B cell (primary cell): ENCODE measurements at regions not wholly inside any gene's neighbourhood (a gene's known extent, or its start where the extent isn't known, plus 50 kb on each side); places are given as distances from the start of the nearest gene placed in this dataset.
A peak's percentile ranks its signal among the peaks of the same experiment; 100 is the strongest.

ENCODE experiments used
- ATAC-seq: fragments of 200-7000 bp; cut with Tn5 transposase; one replicate; pipeline ENCODE4 v1.10.0; 2021; ENCODE audit warnings: low read depth, mild to moderate bottlenecking, moderate number of reproducible peaks, moderate library complexity
- CTCF ChIA-PET: fragments of 350-600 bp; sonication (Branson Sonifier 250); formaldehyde crosslinking; loops from one replicate; lab custom pipeline; 2021; ENCODE audit warnings: antibody characterized with exemption, inconsistent platforms; lab: Charles Lee
- POLR2A ChIA-PET: fragments of 350-600 bp; sonication (Branson Sonifier 250); formaldehyde crosslinking; loops from one replicate; lab custom pipeline; 2021; ENCODE audit warnings: antibody characterized with exemption; lab: Charles Lee
- DNase-seq: peaks from one replicate; pipeline ENCODE4 v3.0.0; 2013
- H2AFZ ChIP-seq: 2 replicates; pipeline ENCODE4 v1.6.1; 2012; ENCODE audit warnings: mild to moderate bottlenecking, low read depth, low read length; ENCODE audit not compliant: insufficient read depth, poor library complexity, severe bottlenecking
- H3K27ac ChIP-seq, 2 donors: 1 replicate in 1 of 2; 2 replicates in 1 of 2; pipeline ENCODE4 v1.5.1; 2012 to 2013; ENCODE audit warnings: low read length in 2 of 2, mild to moderate bottlenecking in 2 of 2, moderate library complexity in 1 of 2
- H3K27me3 ChIP-seq, 4 experiments: fragments of 200-600 bp in 1 of 4; sonication (generic) in 1 of 4; replicated peaks in 1 of 4; 1 replicate in 2 of 4; 2 replicates in 2 of 4; pipeline versions ENCODE4 v1.6.1 to v1.7.0; 2013 to 2016; ENCODE audit warnings: low read length in 3 of 4, mild to moderate bottlenecking in 2 of 4, mixed read lengths in 1 of 4, moderate library complexity in 1 of 4; ENCODE audit not compliant: insufficient read depth in 4 of 4, control insufficient read depth in 3 of 4; ENCODE audit errors: control extremely low read depth in 1 of 4
- H3K36me3 ChIP-seq, 2 experiments: replicated peaks in 1 of 2; 1 replicate in 1 of 2; 2 replicates in 1 of 2; pipeline versions ENCODE4 v1.6.1 to v1.7.1; 2013; ENCODE audit warnings: low read length in 1 of 2; ENCODE audit not compliant: insufficient read depth in 2 of 2, control insufficient read depth in 1 of 2; ENCODE audit errors: control extremely low read depth in 1 of 2, extremely low read depth in 1 of 2
- H3K4me1 ChIP-seq, 2 donors: fragments of 200-600 bp in 1 of 2; sonication (generic) in 1 of 2; 1 replicate in 1 of 2; 2 replicates in 1 of 2; pipeline versions ENCODE4 v1.5.1 to v1.6.1; 2013 to 2017; ENCODE audit warnings: low read length in 2 of 2; ENCODE audit not compliant: control insufficient read depth in 2 of 2, insufficient read depth in 2 of 2
- H3K4me2 ChIP-seq: replicated peaks from 2 replicates; pipeline ENCODE3; 2012; ENCODE audit warnings: mild to moderate bottlenecking, low read depth, low read length; ENCODE audit not compliant: poor library complexity, severe bottlenecking
- H3K4me3 ChIP-seq, 5 experiments: fragments of 200-600 bp in 1 of 5; sonication (generic) in 1 of 5; 1 replicate in 3 of 5; 2 replicates in 2 of 5; pipeline versions ENCODE4 v1.5.1 to v1.7.0; 2011 to 2016; ENCODE audit warnings: low read length in 4 of 5, mild to moderate bottlenecking in 4 of 5, low read depth in 2 of 5, control low read depth in 1 of 5, moderate library complexity in 1 of 5; ENCODE audit not compliant: insufficient read depth in 1 of 5; ENCODE audit errors: control extremely low read depth in 1 of 5, extremely low read depth in 1 of 5
- H3K79me2 ChIP-seq: fragments of 200-600 bp; sonication (generic); one replicate; pipeline ENCODE4 v1.6.0; 2016; ENCODE audit warnings: low read length; ENCODE audit not compliant: control insufficient read depth, insufficient read depth
- H3K9ac ChIP-seq: fragments of 200-600 bp; sonication (generic); 2 replicates; pipeline ENCODE4 v1.6.1; 2017; ENCODE audit warnings: mild to moderate bottlenecking, low read length, moderate library complexity
- H3K9me3 ChIP-seq, 3 donors: one replicate each; pipeline versions ENCODE4 v1.6.1 to v1.7.1; 2013; ENCODE audit warnings: low read length in 2 of 3; ENCODE audit not compliant: control insufficient read depth in 2 of 3, insufficient read depth in 1 of 3; ENCODE audit errors: control extremely low read depth in 1 of 3
- H4K20me1 ChIP-seq: 2 replicates; pipeline ENCODE4 v1.6.0; 2012; ENCODE audit warnings: mild to moderate bottlenecking, low read length; ENCODE audit not compliant: insufficient read depth, control insufficient read depth, poor library complexity, severe bottlenecking
- H3K27ac Mint-ChIP-seq: one replicate; pipeline ENCODE4 v1.8.0; 2021; ENCODE audit warnings: mixed read lengths
- H3K27me3 Mint-ChIP-seq: one replicate; pipeline ENCODE4 v1.8.0; 2021; ENCODE audit warnings: mixed read lengths
- H3K4me1 Mint-ChIP-seq: one replicate; pipeline ENCODE4 v1.8.0; 2021; ENCODE audit warnings: mixed read lengths
- H3K4me3 Mint-ChIP-seq: one replicate; pipeline ENCODE4 v1.8.0; 2021; ENCODE audit warnings: mixed read lengths
- H3K9me3 Mint-ChIP-seq: one replicate; pipeline ENCODE4 v1.8.0; 2022; ENCODE audit warnings: mixed read lengths; ENCODE audit not compliant: insufficient read depth
- CTCF ChIP-seq: fragments of 200-600 bp; IDR thresholded peaks from one replicate; pipeline ENCODE4 v1.8.0; 2022; ENCODE audit warnings: antibody characterized with exemption, mild to moderate bottlenecking
- EZH2 ChIP-seq: IDR thresholded peaks from 2 replicates; pipeline ENCODE4 v1.6.1; 2012; ENCODE audit warnings: borderline replicate concordance, low read depth, mild to moderate bottlenecking, moderate library complexity, low read length; ENCODE audit not compliant: insufficient read depth, poor library complexity, severe bottlenecking
- WGBS: methylation state at CpG from one replicate; pipeline ENCODE4 v1.1.5; 2013; ENCODE audit warnings: missing lambda C conversion rate; ENCODE audit not compliant: insufficient coverage; 5-methylcytosine and 5-hydroxymethylcytosine counted together
- intact Hi-C: fragments of 100-400 bp; cut with micrococcal nuclease; formaldehyde crosslinking; loops from one replicate; pipeline ENCODE4 v1.10.0; 2022

- no peak overlapping the region for H3K9ac ChIP-seq
- ChIA-PET CTCF (interaction anchor here (1.1 kb wide), 1 partner anchor 9 kb away, joined by 3 read pairs; no protein-coding TSS in a partner anchor), POLR2A (no interaction called here)
- no peak overlapping the region for H3K4me3 Mint-ChIP-seq
- no peaks in the 10 kb centered on the region for H3K9me3 Mint-ChIP-seq
- no peak overlapping the region for H3K27ac Mint-ChIP-seq
- H3K4me2 ChIP-seq: no peak overlapping the region
- no peaks in the 10 kb centered on the region for H4K20me1 ChIP-seq
- ATAC-seq (peak; percentile 36), DNase-seq (peak; percentile 41)
- TF ChIP-seq CTCF (no peak), EZH2 (no peak)
- no peaks in the 10 kb centered on the region for H3K9me3 ChIP-seq
- H2AFZ ChIP-seq: no peak overlapping the region
- no peaks in the 10 kb centered on the region for H3K36me3 ChIP-seq
- peaks cover 5% of the 10 kb centered on the region for H3K4me1 Mint-ChIP-seq
- H3K27me3 ChIP-seq: peaks cover 0 to 6% (median 0%) of the 10 kb centered on the region in 4 experiments
- H3K4me1 ChIP-seq: no peaks in the 10 kb centered on the region
- no peak overlapping the region for H3K27ac ChIP-seq
- intact Hi-C loops: no loop called here
- no peaks in the 10 kb centered on the region for H3K79me2 ChIP-seq
- H3K4me3 ChIP-seq: no peak overlapping the region
- peaks cover 25% of the 10 kb centered on the region for H3K27me3 Mint-ChIP-seq
- 40% methylated on average over 1 of the region's 7 CpGs for WGBS
Observed at GRCh38 chr6:87879132-87879861, 168.3 kb upstream of the SPACA1 start.

GRCh38 chr6:87875781-87876180 lies 171.9 kb upstream of the SPACA1 start:
- Histone ChIP-seq H3K79me2 (no peaks in the 10 kb centered on the region), H3K27ac (no peak overlapping the region), H2AFZ (no peak overlapping the region), H3K9me3 (no peaks in the 10 kb centered on the region), H4K20me1 (no peaks in the 10 kb centered on the region), H3K36me3 (no peaks in the 10 kb centered on the region), H3K4me2 (no peak overlapping the region), H3K27me3 (peaks cover 0 to 9% (median 0%) of the 10 kb centered on the region in 4 experiments), H3K4me1 (no peaks in the 10 kb centered on the region), H3K4me3 (no peak overlapping the region), H3K9ac (no peak overlapping the region)
- ChIA-PET POLR2A (no interaction called here), CTCF (no interaction called here)
- Mint-ChIP-seq H3K9me3 (no peaks in the 10 kb centered on the region), H3K27ac (no peak overlapping the region), H3K4me3 (no peak overlapping the region), H3K4me1 (peaks cover 5% of the 10 kb centered on the region), H3K27me3 (peaks cover 25% of the 10 kb centered on the region)
- TF ChIP-seq EZH2 (no peak), CTCF (no peak)
- no peak for ATAC-seq
- no CpG with 5 or more reads among the region's 1 CpG for WGBS
- no peak for DNase-seq
- intact Hi-C loops: no loop called here
